Stimulated activated CD4-positive, alpha-beta T cell treated with anti-CD3 and anti-CD28 coated beads, Interleukin-15, amount 100 ng/mL, for 24 hours (primary cell): ENCODE measurements at regions not wholly inside any gene's neighbourhood (a gene's known extent, or its start where the extent isn't known, plus 50 kb on each side); places are given as distances from the start of the nearest gene placed in this dataset.
"Not testable (repeated sequence)": the region's sequence is repeated elsewhere in the genome, so short reads cannot be mapped to it uniquely, and the experiment has no call there.

Experiments used
- DNase-seq: peaks from one replicate; pipeline ENCODE4 v3.0.0-alpha.2; 2020

- no peak for DNase-seq
These were observed 250.2 kb upstream of the DMRT1 start for GRCh38 chr9:591292-591691.

- DNase-seq = no peak
These were observed 249.3 kb upstream of the DMRT1 start for GRCh38 chr9:592225-592624.

DNA sequence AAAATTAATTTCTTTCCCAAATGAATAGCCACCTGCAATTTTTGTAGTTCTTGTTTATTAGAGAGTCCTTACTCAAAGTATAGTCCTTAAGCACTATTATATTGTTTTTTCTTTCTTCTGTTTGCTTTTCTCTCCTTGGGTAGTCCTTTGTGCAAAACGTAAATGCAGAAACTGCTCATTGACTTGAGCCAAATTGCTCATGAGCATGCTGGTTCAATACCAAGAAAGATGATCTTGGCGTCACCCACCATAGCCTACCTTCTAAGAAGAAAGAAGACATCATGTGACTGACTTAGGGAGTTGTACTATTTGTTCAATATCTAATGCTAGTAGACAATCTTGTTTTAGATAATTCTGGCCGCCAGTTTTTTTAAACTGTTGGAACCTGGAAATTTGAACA, 248.8 kb upstream of the DMRT1 start:
- no peak for DNase-seq

DNA sequence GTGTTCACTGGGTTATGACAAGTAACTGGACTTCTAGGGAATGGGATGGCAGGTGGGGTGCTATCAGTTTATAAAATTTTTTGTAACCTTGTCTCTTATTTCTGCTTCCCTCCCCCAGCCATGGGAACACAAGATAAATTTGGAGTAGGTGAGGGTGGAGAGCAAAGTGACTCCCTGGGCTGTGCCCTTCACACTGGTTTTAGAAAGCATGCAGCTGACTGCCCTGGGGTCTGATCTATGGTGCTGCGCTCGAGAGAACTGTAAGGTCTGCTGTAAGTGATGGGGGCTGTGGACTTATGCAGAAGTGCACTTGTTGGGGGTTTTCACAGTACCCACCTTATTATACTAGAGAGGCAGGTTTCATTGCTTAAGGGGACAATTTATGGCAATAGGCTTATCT, 247.7 kb upstream of the DMRT1 start:
- DNase-seq = no peak

DNA sequence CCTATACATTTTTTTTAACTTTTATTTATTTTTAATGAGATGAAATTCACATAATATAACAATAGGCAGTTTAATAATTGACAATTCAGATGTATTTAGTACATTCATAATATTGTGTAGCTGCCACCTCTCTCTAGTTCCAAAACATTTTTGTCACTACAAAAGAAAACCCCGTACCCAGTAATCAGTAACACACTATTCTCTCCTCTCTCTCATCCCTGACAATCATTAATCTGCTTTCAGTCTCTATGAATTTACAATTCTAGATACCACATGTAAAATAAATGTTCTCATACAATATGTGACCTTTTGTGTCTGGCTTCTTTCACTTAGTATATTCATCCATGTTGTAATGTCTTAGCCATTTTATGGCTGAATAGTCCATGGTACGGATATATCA, 244.8 kb upstream of the DMRT1 start:
- no peak for DNase-seq

DNA sequence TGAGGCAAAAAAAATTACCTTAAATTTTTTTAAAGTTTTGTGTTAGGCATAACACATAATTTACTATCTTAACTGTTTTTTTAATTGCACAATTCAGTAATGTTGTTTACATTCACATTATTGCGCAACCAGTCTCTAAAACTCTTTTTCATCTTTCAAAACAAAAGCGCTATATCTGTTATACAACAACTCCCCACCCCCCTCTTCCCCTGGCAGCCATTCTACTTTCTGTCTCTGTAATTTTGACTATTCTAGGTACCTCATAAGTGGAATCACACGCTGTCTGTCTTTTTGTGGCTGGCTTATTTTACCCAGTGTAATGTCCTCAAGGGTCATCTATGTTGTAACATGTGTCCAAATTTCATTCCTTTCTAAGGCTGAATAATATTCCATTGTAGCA, 241.5 kb upstream of the DMRT1 start:
- no peak for DNase-seq

GRCh38 chr9:602716-603115, 238.8 kb upstream of the DMRT1 start:
- no peak for DNase-seq

DNA sequence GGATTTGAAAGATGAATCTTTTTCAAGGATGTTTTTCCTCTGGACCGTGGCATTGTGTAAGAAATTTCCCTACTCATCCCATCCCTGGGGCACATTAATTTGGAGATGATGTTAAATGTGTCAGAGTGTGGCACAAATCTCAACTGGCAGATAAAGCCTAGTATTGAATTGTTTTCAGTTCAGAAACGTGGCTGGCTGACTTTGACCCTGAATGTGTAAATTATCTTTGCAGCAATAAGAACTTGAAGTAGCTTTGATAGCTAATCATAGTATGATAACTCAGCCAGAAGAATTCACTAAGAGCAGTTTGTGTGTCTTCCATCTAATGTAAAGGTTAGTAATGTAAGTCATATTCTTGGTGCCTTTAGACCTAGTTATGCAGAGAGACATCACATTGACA, 238.4 kb upstream of the DMRT1 start:
- no peak for DNase-seq

DNA sequence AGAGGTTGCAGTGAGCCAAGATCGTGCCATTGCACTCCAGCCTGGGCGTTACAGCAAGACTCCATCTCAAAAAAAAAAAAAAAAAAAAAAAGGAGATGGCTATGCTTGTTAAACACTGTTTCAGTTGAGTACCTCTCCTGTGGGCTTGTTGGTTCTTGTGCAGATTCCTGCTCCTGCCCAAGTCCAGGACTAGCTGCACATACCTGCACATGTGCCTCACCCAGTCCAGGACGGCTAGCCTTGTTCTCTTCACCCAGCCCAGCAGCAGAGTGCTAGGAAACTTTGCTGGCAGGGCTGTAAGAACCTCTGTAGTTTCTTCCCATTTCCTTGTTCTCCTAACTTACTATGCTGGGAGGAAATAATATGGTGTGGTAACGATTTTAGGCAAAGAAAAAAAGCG, 234.1 kb upstream of the DMRT1 start:
- DNase-seq = no peak

DNA sequence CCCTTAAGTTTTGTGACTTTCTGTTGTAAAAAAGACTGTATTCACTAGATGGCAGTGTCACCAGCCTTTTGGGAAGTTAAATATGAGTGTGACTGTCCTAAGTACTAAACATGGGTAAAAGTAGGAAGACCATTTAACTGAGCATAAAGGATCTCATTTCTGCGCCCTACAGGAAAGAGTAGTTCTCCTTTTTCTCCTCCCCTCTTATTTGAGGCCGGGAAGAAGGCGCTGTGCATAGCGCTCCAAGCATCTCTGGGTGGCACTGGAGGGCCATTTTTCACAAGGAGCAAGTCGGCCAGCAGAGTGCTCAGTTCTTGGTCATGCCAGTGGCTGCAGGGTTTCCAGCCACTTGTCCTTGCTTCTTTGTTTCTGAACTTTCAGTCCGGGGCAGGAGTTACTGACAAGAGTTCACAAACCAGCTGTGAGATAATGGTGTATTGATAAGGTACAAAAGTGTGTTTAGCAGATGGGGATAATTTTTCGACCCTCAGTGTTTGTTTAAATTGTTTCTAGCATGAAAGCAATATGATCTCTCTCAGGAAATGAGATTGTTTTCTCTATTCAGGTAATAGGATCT, 227.6 kb upstream of the DMRT1 start:
- peak; percentile 28 for DNase-seq

GRCh38 chr9:614431-614830, 227.1 kb upstream of the DMRT1 start:
- DNase-seq = no peak

- no peak for DNase-seq
These were observed 225.7 kb upstream of the DMRT1 start for GRCh38 chr9:615756-616155.

DNA sequence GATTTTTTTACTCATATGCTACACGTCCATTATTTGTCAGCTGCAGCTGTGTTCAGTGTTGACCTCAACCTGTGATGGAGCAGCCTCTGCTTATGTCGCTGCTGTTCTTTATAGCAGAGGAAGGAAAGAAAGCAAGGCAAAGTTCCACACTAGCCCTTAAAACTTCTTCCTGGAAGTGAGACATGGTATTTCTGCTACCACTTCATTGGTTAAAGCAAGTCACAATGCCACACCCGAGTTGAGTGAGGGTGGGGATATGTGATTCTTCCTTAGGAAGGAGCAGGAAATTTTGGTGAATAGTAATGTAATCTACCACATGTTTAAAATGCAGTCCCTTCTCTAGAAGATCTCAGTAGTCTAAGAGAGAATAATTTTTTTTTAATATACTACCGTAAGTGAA, 224.8 kb upstream of the DMRT1 start:
- no peak for DNase-seq

DNA sequence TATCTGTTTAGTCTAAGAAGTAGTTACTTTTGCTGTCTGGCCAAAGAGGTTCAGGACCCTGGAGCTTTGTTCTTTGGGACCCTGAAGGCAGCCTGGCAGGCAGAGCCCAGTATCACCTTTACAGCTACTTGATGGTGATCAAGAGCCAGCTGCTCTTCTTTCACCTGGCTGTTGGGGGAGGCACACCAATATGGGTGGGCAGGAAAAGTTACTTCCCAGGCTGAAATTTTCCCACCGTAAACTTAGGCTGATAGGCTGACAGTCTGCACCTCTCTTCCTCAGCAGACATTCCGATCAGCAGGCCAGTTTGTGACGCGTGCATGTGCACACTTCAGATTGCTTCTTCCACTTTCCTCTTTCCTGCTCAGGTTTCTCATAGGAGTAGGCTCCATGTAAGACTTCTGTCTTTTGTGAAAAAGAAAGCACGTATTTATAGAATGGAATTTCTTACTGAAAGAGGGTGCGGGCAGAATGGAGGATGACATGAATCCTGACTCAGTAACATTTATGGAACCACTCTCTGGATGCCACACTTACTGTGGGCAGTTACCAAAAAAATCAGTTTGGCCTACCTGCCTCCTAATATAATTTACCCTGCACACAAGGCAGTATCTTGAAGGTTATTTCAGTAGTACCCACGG, 223.9 kb upstream of the DMRT1 start:
- DNase-seq = no peak

GRCh38 chr9:618478-618877, 223.0 kb upstream of the DMRT1 start:
- no peak for DNase-seq

DNA sequence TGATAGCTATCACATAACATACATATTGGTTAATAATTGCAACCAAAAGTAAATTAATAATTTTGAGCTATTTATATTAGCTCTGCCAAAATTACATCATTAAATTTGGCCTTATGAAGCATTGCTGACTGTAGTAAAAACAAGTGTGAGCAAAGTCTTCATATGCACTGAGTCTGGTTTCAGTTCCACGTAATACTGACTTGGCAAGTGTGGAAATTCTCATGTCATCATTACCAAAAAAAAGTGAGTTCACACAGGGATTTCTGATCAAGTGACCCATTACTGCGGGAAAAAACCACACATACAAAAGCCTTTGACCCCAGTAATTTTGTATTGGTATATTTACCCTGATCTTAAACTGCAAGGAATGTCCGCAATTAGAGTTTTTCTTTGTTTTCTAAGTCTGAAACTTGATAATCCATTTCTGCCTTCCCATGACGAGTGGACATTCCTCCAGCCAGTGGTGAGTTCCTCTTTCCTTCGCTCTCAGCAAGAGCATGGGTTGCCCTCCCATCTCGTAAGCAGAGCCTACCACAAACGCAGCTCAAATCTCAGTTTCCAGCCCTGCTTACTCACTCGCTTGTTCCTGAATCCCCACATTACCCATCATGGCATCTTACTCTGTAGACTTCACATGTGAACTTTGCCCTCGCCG, 220.2 kb upstream of the DMRT1 start:
- DNase-seq = no peak

DNA sequence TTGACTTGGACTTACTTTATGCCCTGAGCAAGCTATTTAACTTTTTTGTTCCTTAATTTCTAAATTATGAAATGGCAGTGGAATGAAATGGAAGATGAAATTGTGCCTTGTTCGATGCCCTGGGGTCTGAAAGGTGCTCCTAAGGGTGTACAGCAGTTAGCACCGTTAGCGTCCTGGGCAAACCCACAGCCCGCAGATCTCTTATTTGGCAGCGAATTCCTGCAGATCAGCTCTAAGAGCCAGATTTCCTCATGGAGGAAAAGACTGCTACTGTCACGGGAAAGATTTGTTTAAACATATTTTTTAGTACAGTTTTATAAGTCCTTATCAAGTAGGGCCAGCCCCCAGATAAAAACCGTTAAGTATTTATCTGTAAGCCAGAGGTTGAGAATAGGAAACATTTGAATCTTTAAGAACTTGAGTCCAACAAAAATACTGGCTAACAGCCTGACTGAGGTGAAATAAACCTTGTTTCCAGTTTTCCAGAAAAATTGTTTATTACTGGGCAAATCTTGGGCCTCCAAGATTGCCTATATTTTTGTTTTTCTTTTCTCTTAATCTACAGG, 216.5 kb upstream of the DMRT1 start:
- no peak for DNase-seq

- no peak for DNase-seq
These were observed 215.9 kb upstream of the DMRT1 start for GRCh38 chr9:625613-626012.

DNA sequence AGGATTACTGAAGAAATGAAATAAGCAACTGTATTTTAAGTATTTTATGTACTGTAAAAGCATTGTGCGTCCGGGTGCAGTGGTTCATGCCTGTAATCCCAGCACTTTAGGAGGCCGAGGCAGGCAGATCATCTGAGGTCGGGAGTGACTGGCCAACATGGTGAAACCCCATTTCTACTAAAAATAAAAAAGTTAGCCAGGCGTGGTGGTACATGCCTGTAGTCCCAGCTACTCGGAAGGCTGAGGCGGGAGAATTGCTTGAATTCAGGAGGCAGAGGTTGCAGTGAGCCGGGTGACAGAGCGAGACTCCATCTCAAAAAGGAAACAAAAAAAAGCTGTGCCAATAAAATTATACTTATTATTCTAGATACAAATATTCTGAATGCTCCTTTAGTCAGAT, 215.4 kb upstream of the DMRT1 start:
- DNase-seq = not testable (repeated sequence)

DNA sequence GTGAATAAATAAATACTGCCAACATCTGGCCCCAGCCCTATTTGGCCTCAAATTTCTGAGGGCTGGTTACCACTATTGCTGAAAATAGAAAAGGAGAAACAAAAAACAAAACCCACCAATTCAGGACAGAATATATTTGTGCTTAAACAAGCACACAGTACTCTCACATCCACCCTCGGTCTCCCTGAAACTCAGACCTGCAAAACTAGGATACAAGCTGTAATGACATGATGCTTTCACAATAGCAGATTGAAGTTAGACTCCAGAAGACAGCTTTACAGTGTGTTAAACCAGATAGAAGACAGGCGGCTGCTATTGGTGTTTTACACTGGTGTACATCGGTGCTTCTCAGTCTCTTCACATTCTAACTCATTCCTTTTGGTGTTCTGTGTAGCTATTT, 214.9 kb upstream of the DMRT1 start:
- no peak for DNase-seq

GRCh38 chr9:627336-627970, 214.0 kb upstream of the DMRT1 start:
- DNase-seq = no peak

GRCh38 chr9:629146-629545, 212.4 kb upstream of the DMRT1 start:
- DNase-seq = no peak

- DNase-seq = no peak
These were observed 210.7 kb upstream of the DMRT1 start for GRCh38 chr9:630817-631216.

GRCh38 chr9:631596-631995, 209.9 kb upstream of the DMRT1 start:
- DNase-seq = no peak
